VCaP (cell line): ENCODE measurements at regions not wholly inside any gene's neighbourhood (a gene's known extent, or its start where the extent isn't known, plus 50 kb on each side); places are given as distances from the start of the nearest gene placed in this dataset.

ENCODE experiments used
- H3K27ac ChIP-seq: fragments of 450-650 bp; 2 replicates; pipeline ENCODE4 v1.5.1; 2017
- TF ChIP-seq, protein P1 (sequence below): fragments of 450-650 bp; conservative IDR thresholded peaks from 2 replicates; pipeline ENCODE4 v1.5.1; 2017; ENCODE audit warnings: mild to moderate bottlenecking, moderate library complexity

DNA sequence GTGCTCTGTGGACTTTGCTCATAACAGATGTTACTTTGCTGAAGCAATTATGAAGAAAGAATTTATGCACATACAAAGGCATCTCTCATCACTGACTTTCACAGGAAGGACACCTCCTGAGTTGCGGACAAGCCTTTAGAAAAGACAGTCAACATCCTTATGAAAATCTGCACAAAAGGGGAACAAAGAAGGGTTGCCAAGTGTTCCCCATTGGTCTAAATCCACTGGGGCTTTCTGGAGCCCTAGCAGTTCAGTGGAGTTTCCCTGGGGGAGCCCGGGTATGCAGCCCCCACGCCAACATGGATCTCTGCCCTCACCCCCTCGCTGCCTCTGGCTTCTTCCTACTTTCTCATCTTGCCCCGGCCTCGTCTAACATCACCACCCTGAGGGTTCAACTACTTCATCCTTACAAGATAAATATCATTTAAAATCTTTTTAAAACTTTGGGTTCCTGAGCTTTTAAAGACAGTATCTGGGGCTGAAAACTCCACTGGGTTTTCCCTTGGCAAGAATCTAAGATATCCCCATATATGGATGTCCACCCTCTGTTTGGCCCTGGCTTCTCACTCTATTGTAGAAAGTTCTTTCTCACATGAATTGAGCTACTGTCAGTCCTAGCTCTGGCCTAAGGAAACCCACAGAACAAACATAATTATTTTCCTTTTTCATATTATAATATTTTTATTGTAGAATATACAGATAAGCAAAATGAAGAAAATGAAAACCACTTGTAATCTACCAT is 207.9 kb upstream of the RGMA start:
- TF ChIP-seq, protein P1, sequence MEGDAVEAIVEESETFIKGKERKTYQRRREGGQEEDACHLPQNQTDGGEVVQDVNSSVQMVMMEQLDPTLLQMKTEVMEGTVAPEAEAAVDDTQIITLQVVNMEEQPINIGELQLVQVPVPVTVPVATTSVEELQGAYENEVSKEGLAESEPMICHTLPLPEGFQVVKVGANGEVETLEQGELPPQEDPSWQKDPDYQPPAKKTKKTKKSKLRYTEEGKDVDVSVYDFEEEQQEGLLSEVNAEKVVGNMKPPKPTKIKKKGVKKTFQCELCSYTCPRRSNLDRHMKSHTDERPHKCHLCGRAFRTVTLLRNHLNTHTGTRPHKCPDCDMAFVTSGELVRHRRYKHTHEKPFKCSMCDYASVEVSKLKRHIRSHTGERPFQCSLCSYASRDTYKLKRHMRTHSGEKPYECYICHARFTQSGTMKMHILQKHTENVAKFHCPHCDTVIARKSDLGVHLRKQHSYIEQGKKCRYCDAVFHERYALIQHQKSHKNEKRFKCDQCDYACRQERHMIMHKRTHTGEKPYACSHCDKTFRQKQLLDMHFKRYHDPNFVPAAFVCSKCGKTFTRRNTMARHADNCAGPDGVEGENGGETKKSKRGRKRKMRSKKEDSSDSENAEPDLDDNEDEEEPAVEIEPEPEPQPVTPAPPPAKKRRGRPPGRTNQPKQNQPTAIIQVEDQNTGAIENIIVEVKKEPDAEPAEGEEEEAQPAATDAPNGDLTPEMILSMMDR, result no peak
- H3K27ac ChIP-seq, result no peak overlapping the region

DNA sequence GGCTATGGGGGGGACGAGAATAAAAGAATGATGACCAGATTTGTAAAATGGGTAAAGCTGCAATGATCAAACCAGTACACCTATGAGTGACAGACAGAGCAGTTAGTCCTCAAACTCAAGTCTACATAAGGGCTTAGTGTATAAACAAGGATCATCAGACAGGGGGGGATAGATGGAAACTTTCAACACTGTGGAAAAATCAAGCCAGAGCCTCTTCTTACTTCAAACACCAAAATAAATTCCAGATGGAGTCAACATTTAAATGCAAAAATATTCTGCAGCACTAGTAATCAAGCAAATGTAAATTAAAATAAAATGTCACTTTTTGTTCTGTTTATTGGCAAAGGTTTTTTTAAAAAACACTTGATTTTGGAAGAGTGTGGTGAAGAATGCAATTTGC is 205.9 kb upstream of the RGMA start:
- TF ChIP-seq, protein P1, result no peak
- no peak overlapping the region for H3K27ac ChIP-seq

DNA sequence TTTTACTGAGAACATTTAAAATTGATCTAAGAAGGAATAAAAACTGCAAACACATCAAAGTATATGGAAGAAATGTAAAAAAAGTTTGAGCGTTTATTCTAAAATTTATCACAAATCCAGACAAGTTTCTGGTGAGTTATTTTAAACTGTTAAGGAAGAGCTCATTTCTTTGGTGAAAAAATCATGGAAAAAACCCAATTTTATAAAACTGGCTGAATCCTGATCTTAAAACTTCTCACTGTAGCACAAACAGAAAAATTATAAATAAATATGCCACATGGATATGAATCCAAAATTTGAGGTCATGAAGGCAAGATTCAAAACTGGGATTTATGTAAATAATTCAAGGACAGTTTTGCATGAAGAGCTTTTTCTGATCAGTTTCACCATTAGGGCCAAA is 205.1 kb upstream of the RGMA start:
- TF ChIP-seq, protein P1, result no peak
- H3K27ac ChIP-seq, result no peak overlapping the region

DNA sequence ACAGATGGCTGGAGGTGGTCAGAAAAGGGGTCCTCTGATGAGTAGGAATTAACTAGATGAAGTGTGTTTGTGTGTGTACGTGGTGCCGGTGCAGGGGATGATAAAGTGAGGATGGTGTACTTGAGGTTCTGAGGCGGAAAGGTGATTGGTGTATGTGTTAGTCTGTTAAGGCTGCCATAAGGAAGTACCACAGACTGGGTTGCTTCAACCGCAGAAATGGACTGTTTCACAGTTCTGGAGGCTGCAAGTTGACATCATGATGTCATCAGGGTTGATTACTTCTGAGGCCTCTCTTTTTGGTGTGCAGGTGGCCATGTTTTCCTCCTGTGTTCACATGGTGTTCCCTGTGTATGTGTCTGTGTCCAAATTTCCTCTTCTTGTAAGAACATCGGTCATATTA is 202.4 kb upstream of the RGMA start:
- no peak overlapping the region for H3K27ac ChIP-seq
- TF ChIP-seq, protein P1, result no peak

DNA sequence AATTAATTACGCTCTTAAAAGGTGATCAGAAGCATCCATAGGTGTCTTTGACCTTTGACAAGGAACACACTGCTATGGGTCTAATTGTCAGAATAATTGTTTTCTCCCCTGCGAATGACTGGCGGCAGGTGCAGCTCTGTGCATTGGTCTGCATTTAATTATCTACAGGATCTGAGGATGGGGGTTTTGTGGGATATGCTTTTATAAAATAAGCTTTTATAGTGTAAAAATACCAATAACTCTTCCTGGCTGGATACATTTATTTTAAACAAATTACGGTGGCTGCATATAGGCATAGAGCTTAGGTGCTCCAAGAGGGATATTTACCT is 201.6 kb upstream of the RGMA start:
- H3K27ac ChIP-seq, result no peak overlapping the region

DNA sequence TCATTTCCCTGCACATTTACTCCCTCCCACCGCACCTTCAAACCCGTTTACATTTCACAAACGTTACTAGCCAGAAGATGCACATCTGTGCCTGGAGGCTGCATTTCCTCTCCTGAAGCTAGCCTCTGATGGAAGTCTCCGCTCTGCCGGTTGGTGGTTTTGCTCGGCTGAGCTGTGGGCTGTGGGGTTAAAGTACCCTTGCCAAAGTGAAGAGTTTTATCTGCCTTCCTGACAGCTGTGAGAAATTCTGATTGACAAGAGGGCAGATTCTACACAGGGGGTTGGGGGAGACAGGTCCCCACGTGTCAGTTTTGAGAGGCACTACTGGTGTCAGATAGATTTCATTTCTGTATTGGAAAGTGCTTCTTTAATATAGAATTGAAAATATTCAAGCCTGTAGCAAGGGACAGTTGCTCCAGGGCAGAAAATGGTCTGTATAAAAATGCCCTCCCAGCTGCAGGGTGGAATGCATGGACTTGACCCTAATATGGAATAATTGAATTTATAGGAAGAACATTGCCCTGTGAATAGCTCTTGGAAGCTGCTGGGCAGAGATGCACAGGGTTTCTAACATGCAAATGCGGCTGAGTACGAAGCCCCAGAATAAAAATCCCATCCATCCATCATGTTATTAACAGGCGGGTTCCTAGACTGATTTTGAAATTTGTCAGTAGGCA is 201.1 kb upstream of the RGMA start:
- H3K27ac ChIP-seq, result no peak overlapping the region
- TF ChIP-seq, protein P1, result no peak

More for the DNA sequence above, 201.6 kb upstream of the RGMA start:
- TF ChIP-seq, protein P1, result no peak

DNA sequence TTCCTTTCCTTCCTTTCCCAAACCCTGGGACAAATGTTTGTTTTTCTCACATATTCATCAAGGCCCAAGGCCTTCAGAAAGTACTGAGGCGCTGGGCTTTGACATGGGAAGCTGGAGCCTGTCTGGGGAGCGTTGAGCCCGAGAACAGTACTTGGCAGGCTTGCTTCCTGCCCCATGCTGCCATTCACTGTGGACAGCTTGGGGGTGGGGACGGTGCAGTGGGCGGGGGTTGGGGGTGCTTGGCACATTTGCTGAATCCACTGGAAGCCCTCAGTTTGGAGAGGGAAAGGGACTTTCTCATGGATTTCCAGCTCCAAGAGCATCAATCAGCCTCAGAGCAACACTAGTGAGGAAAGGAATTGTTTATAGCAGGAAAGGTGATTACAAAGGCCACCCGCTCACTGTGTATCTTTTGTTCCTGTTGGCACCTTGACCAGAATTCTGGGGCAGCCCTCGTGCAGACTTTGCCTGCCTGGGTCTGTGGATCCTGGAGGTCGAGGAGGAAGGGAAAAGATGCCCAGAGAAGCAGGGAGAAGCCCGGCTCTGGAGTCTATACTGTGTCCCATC is 199.8 kb upstream of the RGMA start:
- H3K27ac ChIP-seq, result no peak overlapping the region
- TF ChIP-seq, protein P1, result no peak
